ENCODE measurements at regions not wholly inside any gene's neighbourhood (a gene's known extent, or its start where the extent isn't known, plus 50 kb on each side); places are given as distances from the start of the nearest gene placed in this dataset.
"Not testable (repeated sequence)": the region's sequence is repeated elsewhere in the genome, so short reads cannot be mapped to it uniquely, and the experiment has no call there.

DNA sequence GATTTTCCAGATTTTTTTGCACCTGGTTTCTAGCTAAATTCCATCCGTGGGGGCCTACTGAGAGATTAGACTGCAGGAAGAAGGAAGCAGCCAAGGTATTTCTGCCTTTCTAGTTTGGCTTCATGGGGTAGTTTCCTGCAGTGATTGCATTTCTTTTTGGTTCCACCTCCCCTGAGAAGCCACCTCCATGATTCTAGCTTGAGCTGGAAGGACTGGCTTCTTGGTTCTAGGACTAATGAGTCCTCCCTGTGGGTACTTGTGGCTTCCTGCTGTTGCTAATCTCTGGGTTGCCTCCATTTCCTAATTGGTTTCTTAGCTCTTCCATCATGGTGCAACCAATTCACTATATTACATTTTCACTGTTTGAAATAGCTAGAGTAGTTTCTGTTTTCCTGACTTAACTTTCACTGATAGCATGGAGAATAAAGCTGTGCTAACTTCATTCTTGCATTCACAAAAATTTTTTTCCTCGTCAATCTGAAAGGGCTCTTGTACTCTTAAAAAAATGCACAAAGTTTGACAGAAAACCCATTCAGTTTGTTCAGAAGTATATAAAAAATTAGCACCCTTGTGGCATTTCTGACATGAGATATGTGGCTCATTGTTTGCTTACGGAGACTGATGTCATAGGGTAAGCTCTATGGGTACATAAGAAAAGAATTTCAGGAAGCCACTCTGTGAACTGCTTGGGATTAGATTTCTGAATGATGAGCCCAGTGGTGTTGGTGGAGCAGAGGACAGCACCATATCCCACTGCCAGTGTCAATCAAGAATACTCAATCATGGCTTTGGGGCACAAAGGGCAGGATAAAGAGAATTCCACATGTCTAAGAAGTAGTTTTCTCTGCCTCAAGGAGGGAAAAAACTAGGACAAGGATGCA is 242.8 kb upstream of the RBMS1 start:
- no peak for DNase-seq

DNA sequence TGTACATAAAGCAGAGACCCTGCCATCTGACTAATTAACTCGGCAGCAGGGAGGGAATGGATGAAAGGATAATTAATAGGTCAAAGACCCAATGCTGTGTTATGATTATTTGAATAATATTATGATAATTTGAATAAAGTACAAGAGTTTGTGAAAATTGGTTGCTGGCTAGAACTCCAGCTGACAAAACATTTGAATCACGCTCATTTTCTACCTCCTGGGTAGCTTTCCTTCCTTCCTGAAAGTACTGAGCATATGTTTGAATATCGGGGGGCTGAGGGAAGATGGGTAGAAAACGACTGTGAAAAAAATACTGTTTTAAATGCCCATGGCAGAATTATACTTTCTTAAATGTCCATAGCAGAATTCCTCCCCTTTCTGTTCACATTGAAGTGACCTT is 243.6 kb upstream of the RBMS1 start:
- no peak for DNase-seq

DNA sequence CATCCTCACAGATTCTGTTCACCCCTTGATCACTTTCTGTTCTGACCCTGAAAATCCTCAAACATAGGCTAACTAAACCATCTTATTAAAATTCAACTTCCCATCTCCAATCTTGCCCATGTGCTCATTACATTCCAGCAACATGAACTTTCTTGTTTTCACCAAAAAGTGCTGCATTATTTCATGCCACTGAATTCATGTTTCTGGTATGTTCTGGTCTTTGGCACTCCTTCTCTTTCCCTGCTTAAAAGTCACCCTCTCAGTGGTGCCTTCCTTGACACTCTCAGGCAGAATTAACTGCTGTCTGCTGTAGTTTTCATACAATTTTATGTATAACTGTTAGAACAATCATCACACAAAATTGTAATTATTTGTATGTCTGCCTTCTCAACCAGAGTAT is 247.7 kb upstream of the RBMS1 start:
- DNase-seq, result no peak

DNA sequence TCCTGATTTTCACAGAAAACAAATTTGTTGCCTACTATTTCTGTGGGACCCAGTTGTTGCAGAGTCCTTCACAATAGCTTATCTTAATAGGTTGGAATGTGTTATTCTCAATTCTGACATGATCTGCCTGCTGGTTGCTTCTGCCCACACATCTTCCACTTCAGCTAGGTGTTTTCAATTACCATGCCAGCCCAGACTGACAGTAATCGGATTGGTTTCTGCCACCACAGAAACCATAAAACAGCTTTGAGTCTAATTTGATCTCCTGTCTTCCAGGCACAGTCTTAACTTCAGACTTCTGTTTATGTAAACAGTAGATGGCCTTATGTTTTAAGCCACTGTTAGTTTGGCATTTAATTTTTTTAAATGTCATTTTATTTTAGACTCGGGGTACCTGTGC is 248.2 kb upstream of the RBMS1 start:
- DNase-seq, result no peak

DNA sequence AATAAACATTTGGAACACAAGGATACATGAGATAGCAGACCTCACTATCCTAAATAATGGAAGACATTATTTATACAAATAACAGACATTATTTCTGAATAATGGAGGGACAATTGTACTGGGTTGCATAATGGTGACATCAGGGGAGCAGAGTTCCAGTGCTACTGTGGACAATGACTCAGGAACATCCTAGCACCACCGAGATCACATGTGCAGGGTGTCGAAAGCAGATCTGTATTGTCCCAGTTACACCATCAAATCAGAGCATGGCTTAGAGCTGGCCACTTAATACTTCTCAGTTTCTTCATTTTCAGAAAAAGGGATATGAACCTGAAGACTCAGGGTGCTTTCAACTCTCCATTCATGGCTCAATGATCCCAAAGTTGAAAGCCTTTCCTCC is 249.1 kb upstream of the RBMS1 start:
- DNase-seq, result no peak

GRCh38 chr2:160747501-160748170 is 254.0 kb upstream of the RBMS1 start:
- no peak for DNase-seq

DNA sequence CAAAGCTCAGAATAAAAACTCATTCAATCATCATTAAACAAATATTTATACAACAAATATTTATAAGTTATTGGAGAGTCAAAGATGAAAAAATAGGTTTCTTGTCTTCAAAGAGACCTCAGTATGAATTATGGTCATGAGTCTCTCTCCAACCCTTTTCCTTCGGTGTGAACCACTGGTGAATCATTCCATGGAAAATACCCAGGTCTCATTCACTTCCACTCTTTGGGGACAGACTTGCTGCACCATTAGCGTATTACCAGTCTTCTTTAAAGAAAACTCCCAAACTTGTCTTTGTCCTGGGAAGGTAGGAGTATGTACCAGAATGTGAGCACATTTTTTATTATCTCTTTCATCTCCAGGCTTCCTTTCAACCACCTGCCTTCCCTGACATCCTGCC is 257.4 kb upstream of the RBMS1 start:
- no peak for DNase-seq

DNA sequence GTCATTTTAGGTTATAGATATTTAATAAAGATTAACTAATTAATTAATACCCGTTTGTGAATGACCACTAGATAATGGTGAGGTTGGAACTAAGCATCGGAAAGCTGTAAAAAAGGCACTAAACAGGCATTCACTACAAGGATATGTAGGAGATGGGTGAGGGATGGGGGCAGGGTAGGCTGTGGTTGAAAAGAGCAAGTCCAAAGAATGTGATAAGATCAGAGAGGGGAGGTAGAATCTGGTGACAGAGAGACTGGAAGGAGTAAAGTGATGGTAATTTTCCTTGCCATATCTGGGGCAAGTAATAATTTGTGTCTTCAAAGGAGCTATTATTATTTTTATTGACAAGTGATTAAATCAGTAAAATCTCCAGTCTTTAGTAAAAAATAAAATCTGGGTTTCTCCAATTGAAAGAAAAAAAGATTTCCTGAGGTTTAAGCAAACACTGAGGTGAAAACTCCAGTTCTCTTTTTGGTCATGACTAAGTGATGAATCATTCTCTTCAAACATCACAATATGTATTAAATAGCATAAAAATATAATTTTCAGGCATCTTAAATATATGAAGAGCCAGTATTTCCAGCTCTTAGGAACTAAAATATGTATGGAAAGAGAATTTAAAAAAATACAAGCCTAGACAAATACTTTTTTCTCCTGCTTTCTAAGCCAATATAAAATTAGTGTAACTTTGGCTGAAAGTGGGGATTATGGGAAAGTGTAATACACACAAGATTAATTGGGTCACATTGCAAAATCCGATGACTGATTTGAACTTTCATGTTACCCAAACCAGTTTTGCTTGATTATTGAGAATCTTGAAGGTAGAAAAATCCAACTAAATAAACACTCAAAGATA is 259.1 kb upstream of the RBMS1 start:
- no peak for DNase-seq

DNA sequence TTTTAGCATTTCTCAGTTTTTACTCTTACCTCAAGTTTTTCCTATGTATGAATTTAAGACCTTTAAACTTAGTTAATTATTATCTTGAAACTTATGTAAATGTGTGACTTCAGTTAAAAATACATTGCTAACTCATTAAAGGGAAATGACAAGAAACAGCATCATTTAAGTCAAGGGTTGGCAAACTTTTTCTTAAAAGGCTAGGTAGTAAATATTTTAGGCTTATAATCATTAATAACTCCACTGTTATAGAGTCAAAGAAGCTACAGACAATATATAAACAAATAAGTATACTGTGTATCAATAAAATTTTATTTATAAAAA is 259.7 kb upstream of the RBMS1 start:
- DNase-seq, result no peak

DNA sequence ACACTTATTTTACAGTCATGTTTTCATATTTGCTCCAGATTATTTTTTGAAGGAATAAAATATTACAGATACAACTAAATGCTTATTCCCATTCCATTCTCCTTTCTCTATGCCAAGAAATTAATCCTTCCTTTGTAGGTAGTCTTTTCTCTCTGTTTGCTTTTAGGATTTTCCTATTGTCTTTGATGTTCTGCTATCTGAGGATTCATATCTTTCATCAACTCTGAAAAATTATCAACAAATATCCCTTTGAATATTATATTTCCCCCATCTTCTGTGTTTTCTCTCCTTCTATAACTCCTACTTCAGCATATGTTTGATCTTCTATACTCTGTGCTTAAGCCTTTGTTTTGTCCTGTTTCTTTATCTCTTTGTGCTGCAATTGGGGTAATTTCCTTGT is 260.4 kb upstream of the RBMS1 start:
- DNase-seq, result no peak

DNA sequence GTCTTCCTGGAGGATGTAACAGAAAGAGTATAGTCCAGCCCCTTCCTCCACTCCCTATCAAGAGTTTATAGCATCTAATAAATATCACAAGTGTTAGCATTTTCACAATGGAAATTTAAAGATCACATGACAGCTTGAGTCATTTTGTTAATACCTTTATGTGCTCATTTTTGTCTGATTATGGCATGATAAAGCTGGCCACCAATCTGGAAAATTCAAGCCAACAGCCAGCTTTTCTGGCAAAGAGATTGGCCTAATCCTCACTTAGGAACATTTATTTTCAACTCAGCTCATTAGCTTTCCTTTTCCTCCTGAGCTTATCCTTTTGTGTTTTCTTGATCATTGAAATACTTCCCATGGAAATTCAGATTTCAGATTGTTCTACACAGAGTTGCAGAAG is 262.9 kb upstream of the RBMS1 start:
- no peak for DNase-seq

DNA sequence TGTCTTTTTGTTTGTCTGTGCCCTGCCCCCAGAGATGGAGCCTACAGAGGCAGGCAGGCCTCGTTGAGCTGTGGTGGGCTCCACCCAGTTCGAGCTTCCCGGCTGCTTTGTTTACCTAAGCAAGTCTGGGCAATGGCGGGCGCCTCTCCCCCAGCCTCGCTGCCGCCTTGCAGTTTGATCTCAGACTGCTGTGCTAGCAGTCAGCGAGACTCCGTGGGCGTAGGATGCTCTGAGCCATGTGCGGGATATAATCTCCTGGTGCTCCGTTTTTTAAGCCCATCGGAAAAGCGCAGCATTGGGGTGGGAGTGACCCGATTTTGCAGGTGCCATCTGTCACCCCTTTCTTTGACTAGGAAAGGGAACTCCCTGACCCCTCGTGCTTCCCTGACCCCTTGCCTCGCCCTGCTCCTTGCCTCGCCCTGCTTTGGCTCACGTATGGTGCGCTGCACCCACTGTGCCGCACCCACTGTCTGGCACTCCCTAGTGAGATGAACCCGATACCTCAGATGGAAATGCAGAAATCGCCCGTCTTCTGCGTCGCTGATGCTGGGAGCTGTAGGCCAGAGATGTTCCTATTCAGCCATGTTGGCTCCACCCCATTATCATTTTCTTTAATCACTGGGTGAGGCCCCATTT is 269.0 kb upstream of the RBMS1 start:
- not testable (repeated sequence) for DNase-seq

DNA sequence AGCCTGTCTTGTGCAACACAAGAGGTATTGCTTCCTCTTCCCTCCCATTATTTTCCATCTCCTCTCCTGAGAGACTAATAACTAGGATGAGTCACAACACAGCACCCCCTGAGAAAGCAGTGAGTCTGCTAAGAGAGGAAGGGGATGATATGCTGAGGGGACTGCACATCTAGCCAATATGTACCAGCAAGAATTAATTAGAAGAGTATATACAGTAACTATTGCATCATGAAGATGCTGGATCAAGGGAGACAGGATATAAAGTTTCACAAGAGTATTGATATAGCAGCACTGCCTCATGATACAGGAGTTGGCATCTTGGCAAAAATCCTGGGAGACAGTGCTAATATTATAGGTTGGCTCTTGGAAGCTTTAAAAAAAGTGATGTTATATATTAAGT is 289.9 kb upstream of the RBMS1 start:
- no peak for DNase-seq

DNA sequence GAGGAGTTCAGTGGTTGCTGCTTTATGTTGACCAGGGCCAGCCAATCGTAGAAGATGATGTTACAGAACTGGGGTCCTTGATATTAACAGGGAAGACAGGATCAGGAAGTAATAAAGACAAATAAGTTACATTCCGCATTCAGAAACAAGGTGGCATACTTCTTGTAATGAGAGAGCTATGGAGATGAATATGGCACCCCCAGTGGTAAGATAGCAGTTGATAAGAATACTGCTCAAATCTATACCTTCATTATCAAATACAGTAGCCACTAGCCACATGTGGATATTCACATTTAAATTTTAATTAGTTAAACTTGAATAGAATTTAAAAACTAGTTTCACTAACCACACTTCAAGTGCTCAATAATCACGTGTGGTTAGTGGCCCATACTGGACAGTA is 290.4 kb upstream of the RBMS1 start:
- no peak for DNase-seq

DNA sequence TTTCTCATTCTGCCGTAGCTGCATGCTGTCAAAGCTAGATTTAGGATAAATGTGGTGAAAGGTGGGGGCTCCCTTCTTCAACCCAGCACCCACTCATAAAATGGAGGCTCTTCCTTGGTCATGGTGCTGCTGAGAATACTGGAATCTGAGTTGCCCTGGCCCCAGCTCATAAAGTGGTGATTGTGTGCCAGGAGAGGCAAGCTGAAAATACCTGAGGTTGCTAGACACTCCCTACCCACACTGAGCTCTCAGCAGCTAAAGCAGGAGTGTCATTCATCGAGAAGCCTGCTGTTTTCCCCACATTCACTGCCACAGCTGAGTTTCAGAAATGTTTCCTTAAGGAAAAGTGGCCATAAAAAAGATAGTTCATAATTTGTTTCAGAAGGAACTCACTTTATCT is 297.1 kb upstream of the RBMS1 start:
- no peak for DNase-seq

GRCh38 chr2:160791884-160792283 is 298.3 kb upstream of the RBMS1 start:
- no peak for DNase-seq

DNA sequence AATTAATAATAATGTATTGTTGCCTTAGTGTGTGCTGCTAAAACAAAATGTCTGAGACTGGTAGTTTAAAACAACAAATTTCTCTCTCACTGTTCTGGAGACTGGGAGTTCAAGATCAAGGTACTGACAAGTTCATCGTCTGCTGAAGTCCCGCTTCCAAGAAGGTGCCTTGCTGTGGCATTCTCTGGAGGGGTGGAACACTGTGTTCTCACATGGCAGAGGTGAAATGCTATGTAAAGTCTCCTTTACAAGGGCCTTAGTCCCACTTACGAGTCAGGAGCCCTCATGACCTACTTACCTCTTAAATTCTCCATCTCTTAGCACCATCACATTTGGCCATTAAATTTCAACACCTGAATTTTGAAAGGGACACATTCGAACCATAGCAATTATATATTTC is 299.2 kb upstream of the RBMS1 start:
- DNase-seq, result no peak

- DNase-seq, result no peak
Observed at GRCh38 chr2:160794926-160795325, 301.3 kb upstream of the RBMS1 start.

GRCh38 chr2:160803881-160804280 is 310.3 kb upstream of the RBMS1 start:
- DNase-seq, result no peak

- DNase-seq, result no peak
Observed at GRCh38 chr2:160810406-160810805, 316.8 kb upstream of the RBMS1 start.

- no peak for DNase-seq
Observed at GRCh38 chr2:160812830-160813505, 319.4 kb upstream of the RBMS1 start.

DNA sequence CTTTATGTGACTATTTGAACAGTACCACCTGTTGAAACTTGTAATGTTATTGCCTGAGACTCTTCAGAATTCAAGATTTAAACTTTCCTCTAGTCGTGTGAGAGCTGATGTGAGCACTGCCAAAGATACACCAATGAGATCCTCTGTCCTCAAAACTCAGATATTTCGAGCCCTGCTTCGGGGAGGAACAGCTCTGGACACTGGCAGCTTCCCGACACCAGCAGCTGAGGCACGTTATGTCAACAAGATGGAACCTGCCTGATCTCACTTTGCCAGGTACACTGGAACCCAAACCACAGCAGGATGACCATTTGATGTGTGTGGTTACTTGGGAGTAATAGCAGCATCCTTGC is 319.9 kb upstream of the RBMS1 start:
- no peak for DNase-seq
